Activated CD4-positive, alpha-beta T cell treated with anti-CD3 and anti-CD28 coated beads, Interleukin-2, amount 10 ng/mL, durations not matched to agents 7 days and 5 days (primary cell): ENCODE measurements at regions not wholly inside any gene's neighbourhood (a gene's known extent, or its start where the extent isn't known, plus 50 kb on each side); places are given as distances from the start of the nearest gene placed in this dataset.
"Not testable (repeated sequence)": the region's sequence is repeated elsewhere in the genome, so short reads cannot be mapped to it uniquely, and the experiment has no call there.

Experiments used
- CTCF ChIA-PET: fragments of 350-600 bp; sonication (Branson Sonifier 250); formaldehyde crosslinking; loops from one replicate; lab custom pipeline; 2021; ENCODE audit warnings: antibody characterized with exemption; lab: Charles Lee
- POLR2A ChIA-PET: fragments of 350-600 bp; sonication (Branson Sonifier 250); formaldehyde crosslinking; loops from one replicate; lab custom pipeline; 2021; ENCODE audit warnings: antibody characterized with exemption; lab: Charles Lee
- DNase-seq: peaks from one replicate; pipeline ENCODE4 v3.0.0-alpha.2; 2020
- H3K27ac Mint-ChIP-seq: one replicate; pipeline ENCODE4 v1.8.0; 2021; ENCODE audit warnings: mild to moderate bottlenecking, moderate library complexity, mixed read lengths
- H3K27me3 Mint-ChIP-seq: one replicate; pipeline ENCODE4 v1.8.0; 2021; ENCODE audit warnings: mixed read lengths
- H3K36me3 Mint-ChIP-seq: one replicate; pipeline ENCODE4 v1.8.0; 2021; ENCODE audit warnings: low read depth, mixed read lengths
- H3K4me1 Mint-ChIP-seq: one replicate; pipeline ENCODE4 v1.8.0; 2021; ENCODE audit warnings: mixed read lengths
- H3K4me3 Mint-ChIP-seq: one replicate; pipeline ENCODE4 v1.8.0; 2021; ENCODE audit warnings: mild to moderate bottlenecking, moderate library complexity, mixed read lengths
- H3K9me3 Mint-ChIP-seq: one replicate; pipeline ENCODE4 v1.8.0; 2021; ENCODE audit warnings: mixed read lengths

DNA sequence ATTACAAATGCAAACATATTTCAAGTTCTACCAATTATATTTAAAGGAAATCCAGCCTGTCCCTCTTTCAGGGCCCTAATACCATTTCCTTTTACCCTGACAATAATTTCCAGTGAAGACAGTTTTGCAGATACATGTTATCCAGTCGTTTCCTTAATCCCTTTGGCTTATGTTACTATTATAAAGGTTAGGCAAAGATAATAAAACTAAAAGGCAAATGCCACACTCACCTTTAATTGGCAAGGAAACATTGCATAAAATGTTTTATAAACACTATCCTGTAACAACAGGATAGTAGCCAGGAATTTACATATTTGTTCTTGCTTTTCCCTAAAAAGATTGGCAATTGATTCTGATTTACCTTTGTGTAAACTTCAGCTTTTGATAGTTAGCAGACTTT, 168.7 kb downstream of the AEBP2 start:
- Mint-ChIP-seq H3K4me1 (no peaks in the 10 kb centered on the region), H3K4me3 (no peak overlapping the region), H3K27me3 (no peaks in the 10 kb centered on the region), H3K27ac (no peak overlapping the region), H3K9me3 (peaks cover 14% of the 10 kb centered on the region), H3K36me3 (no peaks in the 10 kb centered on the region)
- DNase-seq = no peak
- ChIA-PET POLR2A (no interaction called here), CTCF (interaction anchor here (0.6 kb wide), 1 partner anchor 15 kb away, joined by 5 read pairs; no protein-coding TSS in a partner anchor)

DNA sequence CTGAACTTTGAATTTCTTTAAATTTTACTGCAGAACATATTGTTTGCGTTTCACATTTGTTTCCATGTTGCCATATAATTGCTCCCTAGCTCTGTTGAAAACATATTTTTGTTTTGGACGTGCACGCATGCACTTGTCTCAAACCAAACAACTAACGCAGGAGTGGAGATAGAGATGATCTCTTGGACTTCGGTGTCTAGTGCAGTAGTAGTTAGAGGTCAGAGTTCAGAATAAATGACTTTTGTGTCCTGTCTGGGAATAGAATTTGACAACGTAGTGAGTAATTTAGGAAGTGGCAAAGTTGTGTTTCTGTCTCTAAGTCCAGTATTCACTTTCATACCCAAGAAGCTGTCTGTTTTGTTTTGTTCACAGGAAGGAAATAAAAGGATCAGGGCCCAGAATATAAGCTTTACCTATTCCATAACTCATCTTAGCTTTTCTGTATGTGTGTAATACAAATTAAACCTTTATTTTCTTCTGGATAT, 173.8 kb downstream of the AEBP2 start:
- ChIA-PET CTCF (no interaction called here), POLR2A (no interaction called here)
- no peaks in the 10 kb centered on the region for H3K36me3 Mint-ChIP-seq
- peaks cover 7% of the 10 kb centered on the region for H3K9me3 Mint-ChIP-seq
- no peak overlapping the region for H3K27ac Mint-ChIP-seq
- no peak for DNase-seq
- H3K27me3 Mint-ChIP-seq = no peaks in the 10 kb centered on the region
- H3K4me3 Mint-ChIP-seq = no peak overlapping the region
- H3K4me1 Mint-ChIP-seq = peaks cover 3% of the 10 kb centered on the region

GRCh38 chr12:19614601-19615383, 175.5 kb downstream of the AEBP2 start:
- POLR2A ChIA-PET = no interaction called here
- no peak for DNase-seq
- Mint-ChIP-seq H3K27me3 (no peaks in the 10 kb centered on the region), H3K4me3 (no peak overlapping the region), H3K27ac (no peak overlapping the region), H3K36me3 (no peaks in the 10 kb centered on the region), H3K4me1 (peaks cover 3% of the 10 kb centered on the region), H3K9me3 (peaks cover 7% of the 10 kb centered on the region)
- CTCF ChIA-PET = no interaction called here

DNA sequence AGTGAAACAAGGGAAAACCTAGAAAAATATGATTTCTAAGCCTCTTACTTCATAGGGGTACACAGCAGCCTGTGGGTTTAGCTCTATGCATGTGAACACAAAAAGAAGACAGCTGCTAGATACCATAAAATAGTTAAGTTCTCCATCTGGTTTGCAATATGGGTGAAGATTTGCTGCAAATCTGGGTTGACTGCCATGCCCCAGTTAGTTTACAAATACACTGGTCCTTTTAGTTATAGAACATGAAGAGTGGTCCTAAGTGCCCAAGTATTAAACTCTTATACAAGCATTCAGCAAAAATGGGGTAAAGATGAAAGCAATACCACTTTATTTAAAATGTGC, 176.1 kb downstream of the AEBP2 start:
- Mint-ChIP-seq H3K9me3 (peaks cover 7% of the 10 kb centered on the region), H3K4me1 (peaks cover 3% of the 10 kb centered on the region), H3K27me3 (no peaks in the 10 kb centered on the region), H3K4me3 (no peak overlapping the region), H3K27ac (no peak overlapping the region), H3K36me3 (no peaks in the 10 kb centered on the region)
- DNase-seq = no peak
- ChIA-PET POLR2A (no interaction called here), CTCF (no interaction called here)

DNA sequence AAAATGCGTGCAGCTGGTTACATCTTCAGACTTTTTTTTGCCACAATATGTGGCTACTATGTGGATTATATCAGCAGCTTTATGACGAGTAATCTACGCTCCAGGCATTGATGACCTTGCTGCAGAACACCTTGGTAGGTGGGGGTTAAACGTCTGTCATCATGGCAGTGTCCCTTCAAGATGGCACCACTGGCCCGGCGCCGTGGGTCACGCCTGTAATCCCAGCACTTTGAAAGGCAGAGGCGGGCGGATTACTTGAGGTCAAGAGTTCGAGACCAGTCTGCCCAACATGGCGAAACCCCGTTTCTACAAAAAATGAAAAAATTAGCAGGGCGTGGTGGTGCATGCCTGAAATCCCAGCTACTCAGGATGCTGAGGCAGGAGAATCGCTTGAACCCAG, 177.5 kb downstream of the AEBP2 start:
- no peak overlapping the region for H3K4me3 Mint-ChIP-seq
- H3K27ac Mint-ChIP-seq = no peak overlapping the region
- no peaks in the 10 kb centered on the region for H3K36me3 Mint-ChIP-seq
- ChIA-PET CTCF (no interaction called here), POLR2A (no interaction called here)
- DNase-seq = no peak
- H3K9me3 Mint-ChIP-seq = peaks cover 4% of the 10 kb centered on the region
- H3K27me3 Mint-ChIP-seq = no peaks in the 10 kb centered on the region
- H3K4me1 Mint-ChIP-seq = peaks cover 3% of the 10 kb centered on the region

GRCh38 chr12:19620222-19620621, 180.9 kb downstream of the AEBP2 start:
- H3K27ac Mint-ChIP-seq = no peak overlapping the region
- CTCF ChIA-PET = no interaction called here
- H3K9me3 Mint-ChIP-seq = no peaks in the 10 kb centered on the region
- no peak for DNase-seq
- H3K27me3 Mint-ChIP-seq = no peaks in the 10 kb centered on the region
- no peaks in the 10 kb centered on the region for H3K36me3 Mint-ChIP-seq
- H3K4me3 Mint-ChIP-seq = no peak overlapping the region
- peaks cover 3% of the 10 kb centered on the region for H3K4me1 Mint-ChIP-seq
- POLR2A ChIA-PET = no interaction called here

- Mint-ChIP-seq H3K9me3 (no peaks in the 10 kb centered on the region), H3K36me3 (no peaks in the 10 kb centered on the region), H3K27ac (no peak overlapping the region), H3K27me3 (no peaks in the 10 kb centered on the region), H3K4me3 (no peak overlapping the region), H3K4me1 (no peaks in the 10 kb centered on the region)
- DNase-seq = no peak
- ChIA-PET CTCF (no interaction called here), POLR2A (no interaction called here)
Observed at GRCh38 chr12:19623751-19624399, 184.6 kb downstream of the AEBP2 start.

DNA sequence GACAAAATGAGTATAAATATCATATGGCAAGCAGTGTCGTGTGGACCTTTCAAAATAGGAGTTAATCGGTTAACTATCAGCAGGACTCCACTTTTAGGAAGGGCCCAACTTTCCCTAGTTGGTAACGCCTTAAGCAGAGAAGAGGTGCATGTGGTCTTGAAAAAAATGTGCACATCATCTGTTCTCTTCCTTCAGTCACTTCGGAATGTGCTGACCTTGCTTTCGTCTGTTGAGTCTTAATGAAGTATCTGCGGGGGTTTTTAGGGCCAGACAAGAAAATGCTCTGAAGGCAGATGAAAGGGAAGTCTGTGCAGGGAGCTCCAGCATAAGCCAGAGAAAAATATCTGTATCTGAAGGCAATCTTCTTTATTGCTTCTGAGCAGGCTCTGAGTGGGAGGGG, 185.2 kb downstream of the AEBP2 start:
- Mint-ChIP-seq H3K9me3 (no peaks in the 10 kb centered on the region), H3K27ac (no peak overlapping the region), H3K27me3 (no peaks in the 10 kb centered on the region), H3K4me3 (no peak overlapping the region), H3K4me1 (no peaks in the 10 kb centered on the region), H3K36me3 (no peaks in the 10 kb centered on the region)
- POLR2A ChIA-PET = no interaction called here
- no peak for DNase-seq
- CTCF ChIA-PET = interaction anchor here (0.6 kb wide), 1 partner anchor 28 kb away, joined by 5 read pairs; no protein-coding TSS in a partner anchor

DNA sequence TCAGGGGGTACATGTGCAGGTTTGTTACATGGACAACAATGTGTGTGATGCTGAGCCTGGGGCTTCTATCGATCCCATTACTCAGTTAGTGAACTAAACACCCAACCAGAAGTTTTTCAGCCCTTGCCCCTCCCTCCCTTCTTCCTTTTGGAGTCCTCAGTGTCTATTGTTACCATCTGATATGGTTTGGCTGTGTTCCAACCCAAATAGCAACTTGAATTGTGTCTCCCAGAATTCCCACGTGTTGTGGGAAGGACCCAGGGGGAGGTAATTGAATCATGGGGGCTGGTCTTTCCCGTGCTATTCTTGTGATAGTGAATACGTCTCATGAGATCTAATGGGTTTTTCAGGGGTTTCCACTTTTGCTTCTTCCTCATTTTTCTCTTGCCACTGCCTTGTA, 186.3 kb downstream of the AEBP2 start:
- DNase-seq, H3K27me3 Mint-ChIP-seq, H3K36me3 Mint-ChIP-seq, H3K27ac Mint-ChIP-seq, POLR2A ChIA-PET, H3K4me1 Mint-ChIP-seq, H3K9me3 Mint-ChIP-seq, CTCF ChIA-PET, H3K4me3 Mint-ChIP-seq: not testable (repeated sequence)

- no peaks in the 10 kb centered on the region for H3K27me3 Mint-ChIP-seq
- CTCF ChIA-PET = no interaction called here
- no peaks in the 10 kb centered on the region for H3K9me3 Mint-ChIP-seq
- DNase-seq = no peak
- no peaks in the 10 kb centered on the region for H3K4me1 Mint-ChIP-seq
- no peak overlapping the region for H3K4me3 Mint-ChIP-seq
- H3K27ac Mint-ChIP-seq = no peak overlapping the region
- H3K36me3 Mint-ChIP-seq = no peaks in the 10 kb centered on the region
- POLR2A ChIA-PET = no interaction called here
Observed at GRCh38 chr12:19627719-19628118, 188.4 kb downstream of the AEBP2 start.

DNA sequence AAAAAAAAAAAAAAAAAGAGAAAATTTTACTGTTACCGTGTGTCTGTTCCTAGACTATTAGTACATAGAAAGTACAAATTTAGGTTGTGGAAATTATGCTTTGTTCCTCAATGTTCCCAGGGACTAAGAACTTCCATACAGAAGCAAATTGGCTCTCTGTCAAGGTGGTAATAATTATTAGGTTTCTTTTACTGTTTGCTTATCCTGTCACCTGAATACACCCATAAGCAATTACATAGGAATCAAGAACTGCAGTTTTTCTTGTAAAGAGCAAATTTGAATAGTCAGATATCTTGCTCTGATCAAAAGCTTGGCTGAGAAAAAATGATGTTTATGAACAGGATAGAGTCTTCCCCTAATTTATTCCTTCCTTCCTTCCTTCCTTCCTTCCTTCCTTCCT, 191.2 kb downstream of the AEBP2 start:
- Mint-ChIP-seq H3K27me3 (no peaks in the 10 kb centered on the region), H3K9me3 (no peaks in the 10 kb centered on the region), H3K4me3 (no peak overlapping the region), H3K36me3 (no peaks in the 10 kb centered on the region), H3K4me1 (no peaks in the 10 kb centered on the region), H3K27ac (no peak overlapping the region)
- DNase-seq = no peak
- ChIA-PET CTCF (interaction anchor here (0.8 kb wide), 1 partner anchor 28 kb away, joined by 4 read pairs; no protein-coding TSS in a partner anchor), POLR2A (no interaction called here)

- Mint-ChIP-seq H3K27me3 (no peaks in the 10 kb centered on the region), H3K4me3 (no peak overlapping the region), H3K4me1 (no peaks in the 10 kb centered on the region), H3K27ac (no peak overlapping the region), H3K9me3 (no peaks in the 10 kb centered on the region), H3K36me3 (no peaks in the 10 kb centered on the region)
- CTCF ChIA-PET = no interaction called here
- POLR2A ChIA-PET = no interaction called here
- no peak for DNase-seq
Observed at GRCh38 chr12:19633194-19633593, 193.9 kb downstream of the AEBP2 start.

- Mint-ChIP-seq H3K4me1 (no peaks in the 10 kb centered on the region), H3K36me3 (no peaks in the 10 kb centered on the region), H3K4me3 (no peak overlapping the region), H3K27ac (no peak overlapping the region), H3K9me3 (no peaks in the 10 kb centered on the region), H3K27me3 (no peaks in the 10 kb centered on the region)
- ChIA-PET CTCF (no interaction called here), POLR2A (no interaction called here)
- DNase-seq = no peak
Observed at GRCh38 chr12:19633641-19634040, 194.3 kb downstream of the AEBP2 start.
